UCSD-AML1 (cell line): ENCODE measurements at regions not wholly inside any gene's neighbourhood (a gene's known extent, or its start where the extent isn't known, plus 50 kb on each side); places are given as distances from the start of the nearest gene placed in this dataset.
"Not testable (repeated sequence)": the region's sequence is repeated elsewhere in the genome, so short reads cannot be mapped to it uniquely, and the experiment has no call there.

ENCODE experiments used
- DNase-seq: peaks from one replicate; lab custom pipeline; 2025; ENCODE audit not compliant: unreplicated experiment; lab: John Stamatoyannopoulos, UW

- DNase-seq = not testable (repeated sequence)
Observed at GRCh38 chr5:1731855-1732237, 67.8 kb downstream of the MRPL36 start.

DNA sequence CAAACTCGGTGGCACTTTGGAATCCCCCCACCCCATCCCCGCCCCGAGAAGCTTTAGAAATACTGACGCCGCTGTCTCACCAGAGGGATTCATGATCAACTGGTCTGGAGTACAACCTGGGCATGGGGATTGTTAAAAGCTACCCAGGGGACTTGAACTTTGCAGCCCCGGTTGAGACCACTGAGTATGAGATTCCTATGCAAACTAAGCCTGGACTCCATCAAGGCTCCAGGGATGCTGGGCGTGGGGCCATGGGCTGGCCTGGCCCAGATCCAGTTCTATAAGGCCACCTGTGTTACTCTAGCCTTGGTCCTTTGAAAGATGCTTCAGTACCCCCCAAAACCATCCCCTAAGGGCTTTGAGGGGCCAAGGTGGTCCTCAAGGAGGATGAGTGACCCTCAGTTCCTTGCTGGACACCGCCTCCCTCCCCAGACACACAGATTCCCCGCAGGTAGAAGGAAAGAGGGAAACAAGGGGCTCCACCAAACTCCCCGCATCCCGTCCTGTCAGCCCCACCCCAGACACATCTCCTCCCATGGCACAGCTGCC is 68.5 kb downstream of the MRPL36 start:
- DNase-seq = no peak

DNA sequence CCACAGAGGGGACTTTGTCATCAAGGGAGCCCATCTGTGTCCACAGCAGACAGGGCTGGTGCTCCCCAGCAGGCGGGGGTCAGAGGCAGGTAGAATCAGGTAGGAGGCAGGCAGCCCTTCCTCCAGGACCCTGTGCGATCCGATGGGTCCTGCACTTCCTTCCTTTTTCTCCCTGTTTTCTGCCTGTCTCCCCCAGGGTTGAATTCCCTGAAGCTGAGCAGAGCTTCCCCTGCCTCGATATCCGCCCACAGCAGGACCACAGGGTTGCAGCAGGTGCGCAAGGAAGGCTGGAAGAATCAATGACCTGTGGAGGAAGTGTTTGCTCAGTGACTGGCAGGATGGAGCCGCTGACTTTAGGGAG is 69.2 kb downstream of the MRPL36 start:
- no peak for DNase-seq

DNA sequence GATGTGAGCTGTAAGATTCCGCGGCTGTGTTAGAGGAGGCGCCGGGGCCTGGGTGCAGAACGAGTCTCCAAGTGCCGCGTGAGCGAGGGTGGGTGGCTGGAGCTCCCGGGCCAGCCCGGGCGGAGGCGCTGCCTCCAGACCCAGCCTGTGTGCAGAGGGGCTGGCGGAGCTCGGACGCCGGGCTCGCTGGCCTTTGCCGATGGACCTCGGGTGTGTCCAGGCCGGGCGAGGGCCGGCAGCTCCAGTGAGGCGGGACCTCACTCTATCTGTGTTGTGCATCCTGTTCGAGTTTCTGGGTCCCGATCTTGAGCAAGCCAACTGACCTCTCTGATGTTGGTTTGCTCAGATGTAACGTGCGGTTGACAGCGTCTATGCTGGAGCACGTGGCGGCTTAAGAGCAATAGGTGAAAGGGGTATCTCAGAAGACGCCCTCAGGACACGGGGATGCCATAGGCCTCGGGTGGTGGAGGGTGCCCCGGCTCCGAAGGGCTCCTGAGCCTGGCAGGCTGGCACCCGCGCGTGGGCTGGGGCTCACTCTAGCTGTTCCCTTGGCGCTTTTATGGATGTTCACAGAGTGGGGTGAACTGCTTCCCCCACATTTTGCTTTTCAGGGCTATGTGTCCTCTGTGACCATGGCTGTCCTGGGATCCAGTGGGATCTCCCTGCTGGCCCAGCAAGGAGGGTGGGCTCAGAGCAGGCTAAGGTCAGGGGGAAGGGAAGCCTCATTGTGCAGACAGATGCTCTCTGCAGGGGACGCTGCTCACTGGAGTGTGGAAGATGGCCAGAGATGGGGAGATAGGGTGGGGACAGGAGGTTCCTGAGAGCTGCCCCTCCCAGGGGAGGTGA is 69.8 kb downstream of the MRPL36 start:
- DNase-seq = no peak

DNA sequence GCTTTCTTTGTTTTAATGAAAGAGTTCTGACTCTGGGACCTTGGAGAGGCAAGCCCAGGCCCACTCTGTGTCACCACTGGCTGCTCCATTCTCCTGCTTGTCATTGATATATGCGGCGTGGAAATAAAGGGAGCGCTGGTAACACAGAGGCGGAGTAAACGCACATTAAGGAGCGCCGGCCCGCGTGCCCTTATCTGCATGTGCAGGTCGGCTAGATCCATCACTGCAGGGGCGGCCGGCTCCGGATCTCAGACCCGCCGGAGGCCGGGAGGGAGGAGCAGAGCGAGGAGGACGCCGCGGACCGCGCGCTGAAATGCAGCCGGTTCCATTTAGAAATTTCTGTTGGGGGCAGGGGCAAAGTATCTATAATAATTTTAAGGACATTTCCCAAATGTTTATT is 70.8 kb downstream of the MRPL36 start:
- no peak for DNase-seq

DNA sequence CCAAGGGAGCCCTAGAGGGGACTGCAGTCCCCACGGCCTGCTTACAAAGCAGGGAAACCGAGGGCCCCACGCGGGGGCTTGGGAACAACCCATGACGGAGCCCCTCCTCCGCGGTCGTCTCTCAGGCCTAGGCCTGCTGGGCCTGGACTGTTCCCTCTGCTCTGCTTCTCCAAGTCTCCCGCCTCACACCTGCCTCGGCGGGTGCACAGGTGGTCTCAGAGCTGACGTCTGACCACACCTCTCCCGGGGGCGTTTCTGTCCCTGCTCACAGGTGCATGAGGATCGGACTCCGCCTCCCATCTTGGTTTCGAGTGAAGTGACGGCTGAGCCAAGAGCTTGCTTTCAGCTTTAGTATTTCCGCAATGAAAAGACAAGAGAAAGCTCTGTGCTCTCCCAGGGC is 72.1 kb downstream of the MRPL36 start:
- no peak for DNase-seq

DNA sequence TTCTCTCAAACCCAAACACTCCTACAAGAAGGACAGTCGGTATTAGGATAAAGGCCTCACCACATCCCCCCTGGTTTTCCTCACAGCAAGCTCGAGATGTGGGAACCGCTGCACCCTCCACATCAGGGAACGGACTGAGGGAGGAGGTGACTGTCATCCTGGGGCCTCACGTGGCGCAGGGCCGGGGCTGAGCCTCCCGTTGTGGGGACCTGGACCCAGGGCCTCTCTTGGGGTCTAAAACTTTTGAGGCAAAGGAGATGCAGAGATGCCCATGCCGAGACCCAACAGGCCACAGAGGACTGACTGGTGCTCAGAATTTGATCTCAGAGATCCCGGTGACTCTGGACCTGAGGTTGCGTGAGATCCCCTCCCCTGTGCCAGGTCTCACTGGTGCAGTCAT is 72.7 kb downstream of the MRPL36 start:
- DNase-seq = no peak

GRCh38 chr5:1726469-1726865 is 73.2 kb downstream of the MRPL36 start:
- DNase-seq = no peak

DNA sequence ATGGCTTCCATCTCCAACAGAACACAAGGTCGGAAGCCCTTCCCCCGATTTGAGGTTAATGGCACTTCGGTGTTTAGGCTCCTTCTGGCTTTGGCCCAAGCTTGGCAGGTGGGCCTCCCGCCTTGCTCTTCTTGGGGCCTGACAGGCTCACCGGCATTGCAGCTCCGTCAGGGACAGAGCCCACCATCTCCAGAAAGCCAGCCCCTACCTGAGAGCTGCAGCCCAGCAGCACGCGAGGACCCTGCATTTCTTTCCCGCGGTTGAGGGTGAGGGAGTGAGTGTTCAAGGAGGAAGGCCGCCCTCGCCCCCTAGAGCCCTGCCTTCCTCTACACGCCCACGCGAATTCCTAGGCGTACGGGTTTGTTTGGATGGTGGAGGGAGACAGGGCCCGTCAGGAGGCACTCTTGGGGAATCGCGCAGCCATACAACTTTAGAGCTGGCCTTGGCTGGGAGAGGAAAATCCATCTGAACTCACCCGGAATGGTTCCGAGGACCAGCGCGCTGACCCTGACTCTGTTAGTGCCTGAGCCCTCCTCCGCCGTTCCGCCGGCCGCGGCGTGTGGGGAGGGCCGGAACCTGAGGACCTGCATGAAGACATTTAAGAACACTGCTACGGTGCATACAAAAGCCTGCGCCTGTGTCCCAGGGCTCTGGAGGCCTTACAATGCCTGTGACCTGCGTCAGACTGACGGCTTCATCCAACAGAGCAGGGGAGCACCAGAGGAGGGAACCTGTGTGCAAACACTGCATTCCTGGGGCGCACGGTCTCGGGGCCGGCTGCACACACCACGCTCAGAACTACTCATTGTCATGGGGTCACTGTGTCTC is 73.8 kb downstream of the MRPL36 start:
- DNase-seq = no peak

- no peak for DNase-seq
Observed at GRCh38 chr5:1724822-1725602, 74.6 kb downstream of the MRPL36 start.

- DNase-seq = no peak
Observed at GRCh38 chr5:1723957-1724821, 75.4 kb downstream of the MRPL36 start.

- no peak for DNase-seq
Observed at GRCh38 chr5:1723476-1723875, 76.2 kb downstream of the MRPL36 start.

- no peak for DNase-seq
Observed at GRCh38 chr5:1722877-1723276, 76.8 kb downstream of the MRPL36 start.

GRCh38 chr5:1720396-1721110 is 79.1 kb downstream of the MRPL36 start:
- no peak for DNase-seq

- DNase-seq = no peak
Observed at GRCh38 chr5:1719860-1720259, 79.8 kb downstream of the MRPL36 start.

GRCh38 chr5:1718669-1719068 is 81.0 kb downstream of the MRPL36 start:
- no peak for DNase-seq

GRCh38 chr5:1710091-1710490 is 89.5 kb downstream of the MRPL36 start:
- DNase-seq = not testable (repeated sequence)

- no peak for DNase-seq
Observed at GRCh38 chr5:1709171-1709803, 90.3 kb downstream of the MRPL36 start.

DNA sequence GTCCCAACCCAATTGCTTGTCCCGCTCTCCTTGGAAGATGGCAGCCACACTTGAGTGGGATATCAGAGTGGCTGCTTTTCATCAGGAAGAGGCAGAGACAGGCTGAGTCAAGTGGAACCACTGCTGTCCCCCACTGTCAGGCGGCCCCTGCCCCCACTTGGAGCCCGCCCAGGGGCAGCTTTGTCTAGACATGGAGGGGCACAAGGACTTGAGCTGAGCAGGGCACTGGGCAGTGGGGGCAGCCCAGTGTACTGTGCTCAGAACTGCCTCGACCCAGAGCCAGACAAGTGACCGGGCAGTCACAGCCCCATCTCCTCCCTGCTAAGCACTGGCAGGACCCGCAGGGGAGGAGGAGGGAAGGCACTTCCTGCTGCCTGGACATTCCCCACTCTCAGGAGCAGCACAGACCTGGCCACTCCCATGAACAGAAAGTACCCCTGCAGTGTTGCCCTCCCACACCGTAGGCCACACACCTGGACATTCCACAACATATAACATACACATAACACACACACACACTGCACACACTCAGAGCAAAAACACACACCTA is 91.0 kb downstream of the MRPL36 start:
- no peak for DNase-seq
